ENCODE measurements at regions not wholly inside any gene's neighbourhood (a gene's known extent, or its start where the extent isn't known, plus 50 kb on each side); places are given as distances from the start of the nearest gene placed in this dataset.

DNA sequence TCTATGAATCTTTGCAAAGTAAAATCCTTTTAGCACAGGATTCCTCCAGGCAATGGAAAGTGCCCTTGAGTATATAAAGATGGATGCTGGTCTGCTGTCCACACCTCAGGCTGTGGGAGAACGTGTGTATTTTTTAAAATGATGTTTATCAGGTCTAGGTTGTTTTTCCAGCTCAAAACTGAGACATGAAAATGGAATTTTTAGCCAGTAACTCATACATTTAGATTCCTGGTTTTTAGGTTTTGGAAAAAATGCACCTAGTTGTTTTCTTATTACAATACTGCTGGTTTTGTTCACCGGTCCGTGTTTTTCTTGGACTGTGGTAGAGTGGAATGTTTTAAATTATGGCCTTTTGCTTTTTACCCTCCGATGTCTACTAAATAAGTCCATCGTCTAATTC, 554.7 kb downstream of the SOX6 start:
- TF ChIP-seq, protein P1, sequence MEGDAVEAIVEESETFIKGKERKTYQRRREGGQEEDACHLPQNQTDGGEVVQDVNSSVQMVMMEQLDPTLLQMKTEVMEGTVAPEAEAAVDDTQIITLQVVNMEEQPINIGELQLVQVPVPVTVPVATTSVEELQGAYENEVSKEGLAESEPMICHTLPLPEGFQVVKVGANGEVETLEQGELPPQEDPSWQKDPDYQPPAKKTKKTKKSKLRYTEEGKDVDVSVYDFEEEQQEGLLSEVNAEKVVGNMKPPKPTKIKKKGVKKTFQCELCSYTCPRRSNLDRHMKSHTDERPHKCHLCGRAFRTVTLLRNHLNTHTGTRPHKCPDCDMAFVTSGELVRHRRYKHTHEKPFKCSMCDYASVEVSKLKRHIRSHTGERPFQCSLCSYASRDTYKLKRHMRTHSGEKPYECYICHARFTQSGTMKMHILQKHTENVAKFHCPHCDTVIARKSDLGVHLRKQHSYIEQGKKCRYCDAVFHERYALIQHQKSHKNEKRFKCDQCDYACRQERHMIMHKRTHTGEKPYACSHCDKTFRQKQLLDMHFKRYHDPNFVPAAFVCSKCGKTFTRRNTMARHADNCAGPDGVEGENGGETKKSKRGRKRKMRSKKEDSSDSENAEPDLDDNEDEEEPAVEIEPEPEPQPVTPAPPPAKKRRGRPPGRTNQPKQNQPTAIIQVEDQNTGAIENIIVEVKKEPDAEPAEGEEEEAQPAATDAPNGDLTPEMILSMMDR (IDR thresholded peaks at IDR 0.05; ENCODE audit: borderline replicate concordance, extremely low read depth, low read length, poor library complexity, severe bottlenecking): no peak
- no peak for TF ChIP-seq EZH2 (IDR thresholded peaks at IDR 0.05; ENCODE audit: borderline replicate concordance, low read depth, low read length, severe bottlenecking)
